SU-DHL-6 (cell line): ENCODE measurements at regions not wholly inside any gene's neighbourhood (a gene's known extent, or its start where the extent isn't known, plus 50 kb on each side); places are given as distances from the start of the nearest gene placed in this dataset.

ENCODE experiments used
- EZH2phosphoT487 ChIP-seq: fragments of 200-600 bp; sonication (generic), shearing (Covaris generic); conservative IDR thresholded peaks from 2 replicates; pipeline ENCODE4 v1.6.1; 2018; ENCODE audit warnings: mild to moderate bottlenecking, antibody characterized with exemption, low read length, moderate library complexity, mixed read lengths
- TF ChIP-seq, protein P1 (sequence below): fragments of 200-600 bp; sonication (generic); IDR thresholded peaks from one replicate; pipeline ENCODE4 v1.5.1; 2017; ENCODE audit warnings: antibody characterized with exemption, mild to moderate bottlenecking, low read length, moderate library complexity; ENCODE audit not compliant: insufficient read depth, poor library complexity, severe bottlenecking

DNA sequence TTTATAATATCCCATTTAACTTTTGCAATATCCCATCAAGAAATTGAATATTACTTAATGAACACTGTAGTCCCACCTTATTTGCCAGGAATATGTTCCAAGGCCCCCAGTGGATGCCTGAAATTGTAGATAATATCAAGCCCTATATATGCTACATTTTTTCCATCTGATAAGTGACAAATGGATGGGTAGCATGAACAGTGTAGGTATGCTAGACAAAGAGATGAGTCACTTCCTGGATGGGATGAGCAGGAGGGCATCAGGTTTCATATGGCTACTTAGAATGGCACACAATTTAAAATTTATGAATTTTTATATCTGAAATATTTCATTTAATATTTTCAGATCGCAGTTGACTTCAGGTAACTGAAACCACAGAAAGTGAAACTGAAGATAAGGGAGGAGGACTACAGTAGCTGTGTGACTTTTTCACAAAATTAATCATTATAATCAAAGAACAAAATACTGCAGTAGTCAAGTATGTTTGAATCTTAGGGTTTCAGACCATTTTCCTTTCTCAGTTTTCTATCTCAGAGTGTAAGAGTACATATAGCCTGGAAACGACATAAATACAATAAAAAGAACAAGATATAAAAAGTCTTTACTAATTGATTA lies 636.4 kb upstream of the ARRDC3 start:
- TF ChIP-seq, protein P1, sequence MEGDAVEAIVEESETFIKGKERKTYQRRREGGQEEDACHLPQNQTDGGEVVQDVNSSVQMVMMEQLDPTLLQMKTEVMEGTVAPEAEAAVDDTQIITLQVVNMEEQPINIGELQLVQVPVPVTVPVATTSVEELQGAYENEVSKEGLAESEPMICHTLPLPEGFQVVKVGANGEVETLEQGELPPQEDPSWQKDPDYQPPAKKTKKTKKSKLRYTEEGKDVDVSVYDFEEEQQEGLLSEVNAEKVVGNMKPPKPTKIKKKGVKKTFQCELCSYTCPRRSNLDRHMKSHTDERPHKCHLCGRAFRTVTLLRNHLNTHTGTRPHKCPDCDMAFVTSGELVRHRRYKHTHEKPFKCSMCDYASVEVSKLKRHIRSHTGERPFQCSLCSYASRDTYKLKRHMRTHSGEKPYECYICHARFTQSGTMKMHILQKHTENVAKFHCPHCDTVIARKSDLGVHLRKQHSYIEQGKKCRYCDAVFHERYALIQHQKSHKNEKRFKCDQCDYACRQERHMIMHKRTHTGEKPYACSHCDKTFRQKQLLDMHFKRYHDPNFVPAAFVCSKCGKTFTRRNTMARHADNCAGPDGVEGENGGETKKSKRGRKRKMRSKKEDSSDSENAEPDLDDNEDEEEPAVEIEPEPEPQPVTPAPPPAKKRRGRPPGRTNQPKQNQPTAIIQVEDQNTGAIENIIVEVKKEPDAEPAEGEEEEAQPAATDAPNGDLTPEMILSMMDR = no peak
- no peak for TF ChIP-seq EZH2phosphoT487
